Fibroblast of mammary gland (primary cell): ENCODE measurements at regions not wholly inside any gene's neighbourhood (a gene's known extent, or its start where the extent isn't known, plus 50 kb on each side); places are given as distances from the start of the nearest gene placed in this dataset.
A peak's percentile ranks its signal among the peaks of the same experiment; 100 is the strongest.
"Not testable (repeated sequence)": the region's sequence is repeated elsewhere in the genome, so short reads cannot be mapped to it uniquely, and the experiment has no call there.

Experiments
- DNase-seq: peaks from one replicate; pipeline ENCODE4 v3.0.0-alpha.2; 2010; ENCODE audit warnings: low read depth
- H3K4me3 ChIP-seq: 2 replicates; pipeline ENCODE4 v1.5.1; 2011; ENCODE audit warnings: low read depth, mild to moderate bottlenecking, low read length, moderate library complexity; ENCODE audit not compliant: control insufficient read depth

- H3K4me3 ChIP-seq, DNase-seq: not testable (repeated sequence)
These were observed 178.2 kb upstream of the ZNG1F start for GRCh38 chr9:41367301-41367700.

- H3K4me3 ChIP-seq, DNase-seq: not testable (repeated sequence)
These were observed 172.7 kb upstream of the ZNG1F start for GRCh38 chr9:41361790-41362189.

- DNase-seq, result peak; percentile 7
- H3K4me3 ChIP-seq, result peak overlapping the region; percentile 62
These were observed 170.0 kb upstream of the ZNG1F start for GRCh38 chr9:41359116-41359515.

- H3K4me3 ChIP-seq, result peak overlapping the region; percentile 62
These were observed 169.6 kb upstream of the ZNG1F start for GRCh38 chr9:41358682-41359081.

GRCh38 chr9:41357918-41358404 lies 168.8 kb upstream of the ZNG1F start:
- H3K4me3 ChIP-seq, result peak overlapping the region; percentile 17
- not testable (repeated sequence) for DNase-seq

More at GRCh38 chr9:41358682-41359081, 169.6 kb upstream of the ZNG1F start:
- DNase-seq, result peak; percentile 39

GRCh38 chr9:41357350-41357748 lies 168.2 kb upstream of the ZNG1F start:
- not testable (repeated sequence) for DNase-seq, H3K4me3 ChIP-seq

GRCh38 chr9:41356588-41357349 lies 167.7 kb upstream of the ZNG1F start:
- peak; percentile 67 for DNase-seq

GRCh38 chr9:41355712-41356450 lies 166.8 kb upstream of the ZNG1F start:
- DNase-seq, H3K4me3 ChIP-seq: not testable (repeated sequence)

More at GRCh38 chr9:41356588-41357349, 167.7 kb upstream of the ZNG1F start:
- H3K4me3 ChIP-seq, result not testable (repeated sequence)

- DNase-seq, H3K4me3 ChIP-seq: not testable (repeated sequence)
These were observed 165.9 kb upstream of the ZNG1F start for GRCh38 chr9:41354978-41355377.

GRCh38 chr9:41354060-41354934 lies 165.2 kb upstream of the ZNG1F start:
- H3K4me3 ChIP-seq, DNase-seq: not testable (repeated sequence)

GRCh38 chr9:41353026-41353425 lies 163.9 kb upstream of the ZNG1F start:
- DNase-seq, H3K4me3 ChIP-seq: not testable (repeated sequence)

- not testable (repeated sequence) for H3K4me3 ChIP-seq, DNase-seq
These were observed 163.3 kb upstream of the ZNG1F start for GRCh38 chr9:41352390-41352789.

GRCh38 chr9:41347893-41348292 lies 158.8 kb upstream of the ZNG1F start:
- not testable (repeated sequence) for H3K4me3 ChIP-seq, DNase-seq

- DNase-seq, H3K4me3 ChIP-seq: not testable (repeated sequence)
These were observed 143.4 kb upstream of the ZNG1F start for GRCh38 chr9:41332562-41332961.

GRCh38 chr9:41321277-41321676 lies 132.2 kb upstream of the ZNG1F start:
- not testable (repeated sequence) for DNase-seq, H3K4me3 ChIP-seq

- not testable (repeated sequence) for DNase-seq, H3K4me3 ChIP-seq
These were observed 119.8 kb upstream of the ZNG1F start for GRCh38 chr9:41308953-41309352.

GRCh38 chr9:41285744-41286143 lies 96.6 kb upstream of the ZNG1F start:
- DNase-seq, H3K4me3 ChIP-seq: not testable (repeated sequence)
